AG04449 (cell line): ENCODE measurements at regions not wholly inside any gene's neighbourhood (a gene's known extent, or its start where the extent isn't known, plus 50 kb on each side); places are given as distances from the start of the nearest gene placed in this dataset.
A peak's percentile ranks its signal among the peaks of the same experiment; 100 is the strongest.

Source experiments
- CTCF ChIA-PET: fragments of 350-600 bp; formaldehyde crosslinking; extraction: SDS; loops from one replicate; lab custom pipeline; 2021; ENCODE audit warnings: antibody characterized with exemption; lab: Yijun Ruan, JAX
- POLR2A ChIA-PET: fragments of 400-600, 350-600 bp; formaldehyde crosslinking; extraction: SDS; loops from one replicate; lab custom pipeline; 2020; ENCODE audit warnings: antibody characterized with exemption, inconsistent platforms; lab: Yijun Ruan, JAX
- DNase-seq: peaks from one replicate; pipeline ENCODE4 v3.0.0-alpha.2; 2010; ENCODE audit warnings: low read depth, low spot score
- H3K4me3 ChIP-seq: 2 replicates; pipeline ENCODE4 v1.5.1; 2011; ENCODE audit warnings: low read depth, mild to moderate bottlenecking, control low read depth, low read length
- TF ChIP-seq, protein P1 (sequence below): IDR thresholded peaks from one replicate; pipeline ENCODE4 v1.5.1; 2011; ENCODE audit warnings: mild to moderate bottlenecking, moderate library complexity, low read length, control low read depth, inconsistent platforms; ENCODE audit not compliant: insufficient read depth; ENCODE audit errors: missing control alignments

DNA sequence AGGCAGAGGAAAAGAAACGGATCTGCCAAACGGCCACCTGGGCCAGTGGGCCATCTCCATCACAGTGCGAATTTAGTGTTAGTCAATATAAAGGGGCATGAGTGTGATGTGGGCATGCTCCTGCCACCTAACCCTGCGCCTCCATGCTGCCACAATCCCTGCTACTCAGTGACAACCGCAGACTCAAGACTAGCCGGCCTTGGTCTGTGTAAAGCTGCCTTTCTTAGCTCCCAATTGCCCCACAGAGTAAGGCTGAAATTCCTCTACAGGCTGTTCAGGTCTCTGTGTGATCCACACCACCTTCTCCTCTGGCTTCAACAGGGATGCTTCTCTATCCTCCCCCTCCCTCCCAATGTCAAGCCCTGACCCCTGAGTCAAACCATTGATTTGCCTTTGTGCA lies 269.7 kb downstream of the XXYLT1 start:
- DNase-seq, result no peak
- CTCF ChIA-PET, result interaction anchor here (1.5 to 2.6 kb wide), 2 partner anchors 13 to 106 kb away, joined by 4 to 7 read pairs; no protein-coding TSS in a partner anchor
- H3K4me3 ChIP-seq, result no peak overlapping the region
- TF ChIP-seq, protein P1, sequence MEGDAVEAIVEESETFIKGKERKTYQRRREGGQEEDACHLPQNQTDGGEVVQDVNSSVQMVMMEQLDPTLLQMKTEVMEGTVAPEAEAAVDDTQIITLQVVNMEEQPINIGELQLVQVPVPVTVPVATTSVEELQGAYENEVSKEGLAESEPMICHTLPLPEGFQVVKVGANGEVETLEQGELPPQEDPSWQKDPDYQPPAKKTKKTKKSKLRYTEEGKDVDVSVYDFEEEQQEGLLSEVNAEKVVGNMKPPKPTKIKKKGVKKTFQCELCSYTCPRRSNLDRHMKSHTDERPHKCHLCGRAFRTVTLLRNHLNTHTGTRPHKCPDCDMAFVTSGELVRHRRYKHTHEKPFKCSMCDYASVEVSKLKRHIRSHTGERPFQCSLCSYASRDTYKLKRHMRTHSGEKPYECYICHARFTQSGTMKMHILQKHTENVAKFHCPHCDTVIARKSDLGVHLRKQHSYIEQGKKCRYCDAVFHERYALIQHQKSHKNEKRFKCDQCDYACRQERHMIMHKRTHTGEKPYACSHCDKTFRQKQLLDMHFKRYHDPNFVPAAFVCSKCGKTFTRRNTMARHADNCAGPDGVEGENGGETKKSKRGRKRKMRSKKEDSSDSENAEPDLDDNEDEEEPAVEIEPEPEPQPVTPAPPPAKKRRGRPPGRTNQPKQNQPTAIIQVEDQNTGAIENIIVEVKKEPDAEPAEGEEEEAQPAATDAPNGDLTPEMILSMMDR, result no peak
- POLR2A ChIA-PET, result no interaction called here

DNA sequence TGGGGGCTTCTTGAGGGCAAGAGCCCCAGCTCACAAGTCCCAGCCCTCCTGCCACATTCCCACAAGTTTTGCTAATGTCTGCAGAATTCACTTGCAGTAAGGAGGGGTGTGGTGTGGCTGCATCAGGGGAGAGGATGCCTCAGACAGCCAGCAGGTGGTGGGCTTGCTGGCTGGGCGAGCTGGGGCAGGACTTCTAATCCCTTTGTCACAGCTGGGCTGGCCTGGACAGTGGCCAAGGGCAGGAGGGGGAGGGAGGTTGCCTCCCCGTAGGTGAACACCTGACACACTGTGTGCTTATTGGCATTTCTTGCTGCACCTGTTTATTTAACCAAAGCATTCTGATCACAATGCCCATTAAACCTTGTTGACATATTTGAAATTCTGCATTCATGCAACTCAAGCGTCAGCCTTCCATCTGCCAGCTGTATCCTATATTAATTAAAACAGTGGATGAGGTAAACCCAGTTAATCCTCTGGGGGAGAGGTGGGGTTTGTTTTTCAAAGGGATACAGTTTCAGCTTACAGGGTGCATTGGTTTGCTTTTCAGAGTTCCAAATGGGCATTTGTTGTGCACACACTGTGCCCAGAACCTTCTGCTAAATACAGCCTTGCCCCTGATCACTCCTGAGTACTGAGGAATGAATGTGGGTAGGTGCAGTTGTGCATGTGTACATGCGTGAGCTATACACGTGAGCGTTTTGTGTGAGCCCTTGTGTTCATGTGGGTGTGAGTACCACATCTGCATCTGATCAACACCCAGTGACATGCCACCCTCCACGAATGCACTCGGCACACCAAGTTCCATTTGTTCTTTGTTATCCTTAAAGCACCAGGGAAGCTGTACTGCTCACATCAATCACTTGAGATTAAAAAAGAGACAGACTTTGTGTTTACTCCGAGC lies 268.7 kb downstream of the XXYLT1 start:
- no peak for DNase-seq
- ChIA-PET POLR2A (no interaction called here), CTCF (interaction anchor here (0.7 to 2.6 kb wide), 9 partner anchors 10 to 320 kb away, joined by 3 to 7 read pairs (median 3); no protein-coding TSS in a partner anchor)
- no peak overlapping the region for H3K4me3 ChIP-seq
- TF ChIP-seq, protein P1, result peak; percentile 63

DNA sequence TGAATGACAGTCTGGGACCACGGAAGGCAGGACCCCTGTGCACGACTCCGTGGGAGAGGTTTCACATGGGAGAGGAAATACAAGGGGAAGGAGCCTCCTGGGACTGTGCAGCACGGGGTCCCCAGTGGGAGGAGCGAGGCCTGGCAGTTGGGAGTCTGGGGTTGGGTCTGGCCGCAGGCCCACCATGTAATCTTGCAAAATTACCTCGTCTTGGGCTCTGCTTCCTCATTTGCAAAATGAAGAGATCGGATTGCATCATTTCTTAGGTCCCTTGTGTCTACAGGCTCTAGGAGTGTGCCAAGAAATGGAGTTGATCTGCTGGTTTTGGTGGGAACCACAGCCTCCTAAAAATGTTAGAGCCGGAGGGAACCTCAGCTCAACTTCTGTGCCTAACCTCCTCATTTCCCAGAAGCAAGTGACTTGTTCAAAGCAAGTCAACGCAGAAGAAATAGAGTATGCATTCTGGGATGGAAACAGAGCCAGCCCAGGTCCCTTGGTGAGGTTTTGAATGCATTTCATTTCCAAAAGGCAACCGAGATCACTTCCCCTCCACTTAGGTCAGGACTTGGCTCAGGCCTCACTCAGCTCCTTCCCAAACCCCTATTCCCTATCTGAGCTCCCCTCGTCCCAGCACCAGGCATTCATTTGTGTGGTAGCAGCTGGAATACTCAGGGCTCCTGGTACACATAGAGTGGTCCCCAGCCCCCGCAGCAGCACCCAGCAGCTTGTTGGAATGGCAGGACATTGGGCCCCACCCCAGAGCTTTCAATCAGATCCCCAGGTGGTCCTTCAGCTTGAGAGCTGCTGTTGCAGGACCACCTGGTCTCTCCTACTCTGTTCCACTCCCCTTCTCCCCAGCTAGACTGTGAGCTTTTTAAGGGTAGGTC lies 267.7 kb downstream of the XXYLT1 start:
- CTCF ChIA-PET, result interaction anchor here (0.7 to 2.6 kb wide), 7 partner anchors 11 to 266 kb away, joined by 3 to 7 read pairs (median 3); no protein-coding TSS in a partner anchor
- TF ChIP-seq, protein P1, result no peak
- DNase-seq, result no peak
- no peak overlapping the region for H3K4me3 ChIP-seq
- POLR2A ChIA-PET, result no interaction called here

DNA sequence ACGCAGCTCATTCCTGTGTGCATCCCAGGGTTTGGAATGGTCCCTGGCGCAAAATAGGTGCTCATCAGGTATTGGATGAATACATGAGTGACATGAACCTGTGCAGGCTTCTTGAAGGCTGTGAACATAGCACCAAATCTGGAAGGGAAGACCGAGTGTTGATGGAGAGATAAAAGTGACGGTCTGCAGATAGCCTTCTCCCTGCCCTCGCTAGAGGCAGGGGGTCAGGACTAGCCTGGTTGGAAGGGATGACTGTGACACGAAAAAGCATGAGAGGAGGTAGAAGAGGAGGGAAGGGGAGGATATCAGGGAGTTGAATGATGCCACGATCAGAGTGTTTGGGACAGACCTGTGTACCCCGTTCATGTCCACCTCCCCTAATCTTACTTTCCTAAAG lies 267.1 kb downstream of the XXYLT1 start:
- ChIA-PET CTCF (interaction anchor here (2.6 kb wide), 1 partner anchor 16 kb away, joined by 7 read pairs; no protein-coding TSS in a partner anchor), POLR2A (no interaction called here)
- no peak for DNase-seq
- no peak overlapping the region for H3K4me3 ChIP-seq
- TF ChIP-seq, protein P1, result no peak

DNA sequence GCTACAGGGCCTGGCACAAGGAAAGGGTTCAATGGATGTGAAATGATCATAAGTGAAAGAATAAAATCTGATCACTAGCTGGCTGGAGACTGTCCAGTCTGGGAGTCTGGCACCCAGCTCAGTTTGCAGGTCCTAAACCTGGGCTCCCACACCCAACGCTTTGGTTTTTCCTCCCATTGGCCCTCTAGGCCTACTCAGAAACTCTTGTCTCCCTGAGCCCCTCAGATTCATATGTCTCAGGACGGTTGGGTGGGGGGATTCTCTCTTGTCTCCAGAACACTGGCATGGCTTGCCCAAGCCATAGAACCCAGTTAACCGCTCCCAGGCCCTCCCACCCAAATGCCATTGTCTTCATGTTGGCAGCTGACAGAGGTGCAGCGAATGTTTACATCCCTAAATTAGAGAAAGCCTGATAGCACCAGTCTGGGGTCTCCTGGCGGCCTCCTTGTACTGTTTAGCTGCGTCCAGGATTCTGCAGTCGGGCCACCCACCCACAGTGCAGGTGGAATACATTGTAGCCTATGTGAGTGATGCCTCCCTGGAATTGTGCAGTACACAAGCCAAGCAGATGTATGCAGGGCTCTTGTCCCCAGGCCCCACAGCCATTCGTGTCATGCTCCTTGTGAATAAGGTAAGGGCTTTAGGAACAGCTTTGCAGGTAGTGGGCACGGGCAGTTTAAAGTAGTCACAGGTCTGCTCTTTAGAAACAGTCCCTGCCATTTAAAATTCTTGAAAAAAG lies 266.3 kb downstream of the XXYLT1 start:
- no peak for DNase-seq
- ChIA-PET CTCF (interaction anchor here (1.2 kb wide), 1 partner anchor 15 kb away, joined by 3 read pairs; no protein-coding TSS in a partner anchor), POLR2A (no interaction called here)
- TF ChIP-seq, protein P1, result no peak
- no peak overlapping the region for H3K4me3 ChIP-seq
